Neural cell (in vitro differentiated cells): ENCODE measurements at regions not wholly inside any gene's neighbourhood (a gene's known extent, or its start where the extent isn't known, plus 50 kb on each side); places are given as distances from the start of the nearest gene placed in this dataset.

Source experiments
- EZH2 ChIP-seq: fragments of 200-600, 300-800 bp; shearing (Covaris generic), sonication (generic); IDR thresholded peaks from 2 replicates; pipeline ENCODE4 v1.6.1; 2014; ENCODE audit warnings: antibody characterized with exemption, low read length, borderline replicate concordance, mild to moderate bottlenecking; ENCODE audit not compliant: insufficient read depth, poor library complexity, severe bottlenecking
- POLR2AphosphoS5 ChIP-seq: IDR thresholded peaks from 2 replicates; pipeline ENCODE4 v1.6.1; 2012
- REST ChIP-seq: IDR thresholded peaks from 2 replicates; pipeline ENCODE4 v1.6.1; 2012; ENCODE audit warnings: borderline replicate concordance
- TF ChIP-seq, protein P1 (sequence below): fragments of 450-650 bp; IDR thresholded peaks from 2 replicates; pipeline ENCODE4 v1.5.1; 2014; ENCODE audit warnings: antibody characterized with exemption, mild to moderate bottlenecking, moderate library complexity; ENCODE audit not compliant: poor library complexity, severe bottlenecking

- TF ChIP-seq, protein P1, sequence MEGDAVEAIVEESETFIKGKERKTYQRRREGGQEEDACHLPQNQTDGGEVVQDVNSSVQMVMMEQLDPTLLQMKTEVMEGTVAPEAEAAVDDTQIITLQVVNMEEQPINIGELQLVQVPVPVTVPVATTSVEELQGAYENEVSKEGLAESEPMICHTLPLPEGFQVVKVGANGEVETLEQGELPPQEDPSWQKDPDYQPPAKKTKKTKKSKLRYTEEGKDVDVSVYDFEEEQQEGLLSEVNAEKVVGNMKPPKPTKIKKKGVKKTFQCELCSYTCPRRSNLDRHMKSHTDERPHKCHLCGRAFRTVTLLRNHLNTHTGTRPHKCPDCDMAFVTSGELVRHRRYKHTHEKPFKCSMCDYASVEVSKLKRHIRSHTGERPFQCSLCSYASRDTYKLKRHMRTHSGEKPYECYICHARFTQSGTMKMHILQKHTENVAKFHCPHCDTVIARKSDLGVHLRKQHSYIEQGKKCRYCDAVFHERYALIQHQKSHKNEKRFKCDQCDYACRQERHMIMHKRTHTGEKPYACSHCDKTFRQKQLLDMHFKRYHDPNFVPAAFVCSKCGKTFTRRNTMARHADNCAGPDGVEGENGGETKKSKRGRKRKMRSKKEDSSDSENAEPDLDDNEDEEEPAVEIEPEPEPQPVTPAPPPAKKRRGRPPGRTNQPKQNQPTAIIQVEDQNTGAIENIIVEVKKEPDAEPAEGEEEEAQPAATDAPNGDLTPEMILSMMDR, result no peak
- TF ChIP-seq POLR2AphosphoS5 (no peak), REST (no peak), EZH2 (no peak)
Observed at GRCh38 chr10:58086144-58086762, 181.4 kb downstream of the IPMK start.
